ENCODE measurements at regions not wholly inside any gene's neighbourhood (a gene's known extent, or its start where the extent isn't known, plus 50 kb on each side); places are given as distances from the start of the nearest gene placed in this dataset.

DNA sequence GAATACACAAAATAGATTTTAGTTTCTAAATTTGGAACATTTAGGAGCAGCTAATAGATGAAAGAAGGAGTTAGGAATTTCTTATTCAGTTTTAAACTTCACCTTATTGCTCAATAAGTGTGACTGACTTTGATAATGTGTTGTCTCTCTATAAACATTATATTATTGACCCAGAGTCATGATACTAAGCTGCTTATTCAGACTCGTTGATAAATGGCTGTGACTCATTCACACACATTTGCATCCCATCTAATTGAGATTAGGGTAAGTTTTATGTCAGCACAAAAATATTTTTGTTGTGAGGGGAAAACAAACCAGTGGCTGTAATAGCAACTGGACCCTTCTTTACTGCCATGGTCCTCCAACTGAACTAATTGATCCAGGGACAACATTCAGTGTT, 137.6 kb downstream of the GOLIM4 start:
- no CpG with 5 or more reads among the region's 1 CpG for WGBS, 2 experiments
- Histone ChIP-seq H3K4me1 (ENCODE audit: control insufficient read depth, insufficient read depth, low read length) (no peaks in the 10 kb centered on the region), H3K36me3 (ENCODE audit: control insufficient read depth, insufficient read depth, low read length) (no peaks in the 10 kb centered on the region), H3K27ac (ENCODE audit: insufficient read depth, low read depth, low read length, poor library complexity, severe bottlenecking) (no peak overlapping the region), H3K4me3 (ENCODE audit: insufficient read depth, low read depth, low read length) (no peak overlapping the region), H3K9me3 (ENCODE audit: control insufficient read depth, low read length) (no peaks in the 10 kb centered on the region), H3K27me3 (ENCODE audit: control insufficient read depth, insufficient read depth, low read length, poor library complexity, severe bottlenecking) (no peaks in the 10 kb centered on the region)

DNA sequence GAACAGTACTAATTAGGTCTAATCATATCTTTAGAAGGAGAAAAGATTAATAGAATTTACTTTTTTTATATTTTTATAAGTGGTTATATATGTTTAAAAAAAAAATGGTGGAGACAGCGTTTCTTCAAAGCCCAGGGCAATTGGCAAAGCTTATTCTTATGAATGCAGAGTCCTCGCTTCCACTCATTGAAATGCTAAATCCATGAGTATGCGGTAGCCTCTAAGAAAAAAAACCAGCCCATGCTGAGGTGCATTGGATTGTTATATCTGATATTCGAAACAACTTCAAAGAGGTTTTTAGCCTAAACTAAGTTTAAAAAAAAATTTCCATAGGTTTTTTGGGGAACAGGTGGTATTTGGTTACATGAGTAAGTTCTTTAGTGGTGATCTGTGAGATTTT, 142.8 kb downstream of the GOLIM4 start:
- no peaks in the 10 kb centered on the region for H3K9me3 ChIP-seq (ENCODE audit: control insufficient read depth, low read length)
- H3K4me3 ChIP-seq (ENCODE audit: insufficient read depth, low read depth, low read length), result no peak overlapping the region
- 51 to 55% methylated on average over 4 of the region's 4 CpGs for WGBS, 2 experiments
- H3K4me1 ChIP-seq (ENCODE audit: control insufficient read depth, insufficient read depth, low read length), result no peaks in the 10 kb centered on the region
- no peak overlapping the region for H3K27ac ChIP-seq (ENCODE audit: insufficient read depth, low read depth, low read length, poor library complexity, severe bottlenecking)
- no peaks in the 10 kb centered on the region for H3K36me3 ChIP-seq (ENCODE audit: control insufficient read depth, insufficient read depth, low read length)
- no peaks in the 10 kb centered on the region for H3K27me3 ChIP-seq (ENCODE audit: control insufficient read depth, insufficient read depth, low read length, poor library complexity, severe bottlenecking)

DNA sequence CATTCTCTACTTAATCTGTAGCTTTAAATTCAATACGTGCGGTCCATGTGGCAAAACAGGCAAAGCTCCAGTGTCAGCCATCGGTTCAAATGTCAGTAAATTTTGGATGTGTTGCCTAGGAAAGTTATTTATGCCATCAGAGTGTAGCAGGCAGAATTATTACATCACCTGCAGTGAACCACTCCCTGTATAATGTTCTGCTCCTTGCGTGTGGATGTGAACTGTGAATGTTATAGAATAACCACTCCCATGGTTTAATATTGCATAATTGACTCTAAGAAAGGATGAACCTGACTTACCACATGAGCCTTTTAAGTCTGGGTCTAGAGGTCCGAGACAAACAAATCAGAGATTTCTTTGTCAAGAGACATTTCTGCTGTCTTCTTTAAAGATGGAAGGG, 145.5 kb downstream of the GOLIM4 start:
- WGBS, 2 experiments, result 95 to 100% methylated on average over 4 to 5 of the region's 5 CpGs
- no peaks in the 10 kb centered on the region for H3K36me3 ChIP-seq (ENCODE audit: control insufficient read depth, insufficient read depth, low read length)
- no peaks in the 10 kb centered on the region for H3K9me3 ChIP-seq (ENCODE audit: control insufficient read depth, low read length)
- no peaks in the 10 kb centered on the region for H3K27me3 ChIP-seq (ENCODE audit: control insufficient read depth, insufficient read depth, low read length, poor library complexity, severe bottlenecking)
- H3K4me1 ChIP-seq (ENCODE audit: control insufficient read depth, insufficient read depth, low read length), result no peaks in the 10 kb centered on the region
- H3K4me3 ChIP-seq (ENCODE audit: insufficient read depth, low read depth, low read length), result no peak overlapping the region
- no peak overlapping the region for H3K27ac ChIP-seq (ENCODE audit: insufficient read depth, low read depth, low read length, poor library complexity, severe bottlenecking)

DNA sequence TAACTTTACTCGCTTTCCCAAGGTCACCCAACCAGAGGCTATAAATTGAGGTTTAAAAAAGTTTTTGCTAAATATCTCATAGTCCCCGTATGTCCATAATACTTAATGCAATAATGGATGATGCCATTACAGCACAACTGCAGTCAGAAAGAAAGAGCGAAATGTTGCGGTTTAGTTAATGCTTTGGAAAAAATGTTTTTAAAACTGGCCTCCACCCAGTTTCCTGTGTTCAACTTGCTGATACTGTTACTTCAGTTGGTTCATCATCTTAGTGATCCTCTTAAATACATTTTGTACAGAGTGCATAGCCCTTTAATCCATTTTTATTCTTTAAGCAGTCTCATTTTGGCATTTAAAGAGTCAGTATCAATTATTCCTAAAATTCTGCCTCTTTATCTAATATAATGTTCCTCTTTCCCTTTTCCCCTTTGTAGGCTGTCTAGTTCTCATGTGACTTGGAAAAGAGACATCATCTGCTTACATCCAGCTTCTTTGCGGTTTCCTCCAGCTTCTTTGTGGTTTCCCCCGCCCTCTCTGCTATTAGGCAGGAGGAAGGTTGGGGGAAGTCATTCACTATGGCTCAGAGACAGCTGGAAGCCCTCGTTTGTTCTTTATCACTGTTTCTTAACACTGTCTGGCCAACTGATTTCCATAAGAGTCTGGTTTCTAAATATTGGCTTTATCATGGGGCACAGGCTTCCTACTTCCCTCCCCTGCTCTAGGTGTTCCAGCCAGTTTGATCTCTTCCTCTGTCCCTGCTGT, 154.3 kb downstream of the GOLIM4 start:
- no peaks in the 10 kb centered on the region for H3K36me3 ChIP-seq (ENCODE audit: control insufficient read depth, insufficient read depth, low read length)
- no peak overlapping the region for H3K4me3 ChIP-seq (ENCODE audit: insufficient read depth, low read depth, low read length)
- no peaks in the 10 kb centered on the region for H3K27me3 ChIP-seq (ENCODE audit: control insufficient read depth, insufficient read depth, low read length, poor library complexity, severe bottlenecking)
- H3K27ac ChIP-seq (ENCODE audit: insufficient read depth, low read depth, low read length, poor library complexity, severe bottlenecking), result no peak overlapping the region
- H3K4me1 ChIP-seq (ENCODE audit: control insufficient read depth, insufficient read depth, low read length), result no peaks in the 10 kb centered on the region
- WGBS, 2 experiments, result 73 to 80% methylated on average over 7 of the region's 7 CpGs
- no peaks in the 10 kb centered on the region for H3K9me3 ChIP-seq (ENCODE audit: control insufficient read depth, low read length)

DNA sequence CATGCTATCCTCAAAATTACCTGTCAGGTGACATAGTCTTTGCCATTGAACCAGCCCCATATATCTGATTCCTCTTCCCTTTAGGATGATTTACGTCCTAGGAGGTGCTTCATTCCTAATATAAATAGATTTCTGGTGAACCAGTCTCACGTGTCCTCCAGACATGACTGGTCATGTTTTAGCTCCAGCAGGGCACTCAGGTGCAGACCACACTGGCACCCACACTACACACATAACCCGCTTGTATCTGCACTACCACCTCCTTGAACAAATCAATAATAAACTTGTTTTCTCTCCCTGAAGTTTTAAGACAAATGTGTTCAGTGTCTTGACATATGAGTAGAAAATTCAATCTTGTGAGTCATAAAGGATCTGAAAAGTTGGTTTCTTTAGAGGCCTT, 155.5 kb downstream of the GOLIM4 start:
- WGBS, 2 experiments, result 92 to 94% methylated on average over 3 of the region's 3 CpGs

DNA sequence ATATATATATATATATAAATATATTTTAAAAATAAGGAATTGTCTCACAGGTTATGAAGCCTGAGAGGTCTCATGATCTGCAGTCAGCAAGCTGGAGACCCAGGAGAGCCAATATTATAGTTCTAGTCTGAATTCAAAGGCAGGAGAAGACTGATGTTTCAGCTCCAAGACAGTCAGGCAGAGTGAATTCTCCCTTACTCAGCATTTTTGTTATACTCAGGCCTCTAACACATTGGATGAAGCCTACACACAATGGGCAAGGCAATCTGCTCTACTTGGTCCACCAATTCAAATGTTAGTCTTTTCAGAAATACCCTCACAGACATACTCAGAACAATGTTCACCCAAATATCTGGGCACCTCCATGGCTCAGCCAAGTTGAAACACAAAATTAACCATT, 157.2 kb downstream of the GOLIM4 start:
- H3K27me3 ChIP-seq (ENCODE audit: control insufficient read depth, insufficient read depth, low read length, poor library complexity, severe bottlenecking), result no peaks in the 10 kb centered on the region
- H3K4me1 ChIP-seq (ENCODE audit: control insufficient read depth, insufficient read depth, low read length), result no peaks in the 10 kb centered on the region
- no peaks in the 10 kb centered on the region for H3K36me3 ChIP-seq (ENCODE audit: control insufficient read depth, insufficient read depth, low read length)
- H3K9me3 ChIP-seq (ENCODE audit: control insufficient read depth, low read length), result no peaks in the 10 kb centered on the region
- H3K27ac ChIP-seq (ENCODE audit: insufficient read depth, low read depth, low read length, poor library complexity, severe bottlenecking), result no peak overlapping the region
- H3K4me3 ChIP-seq (ENCODE audit: insufficient read depth, low read depth, low read length), result no peak overlapping the region

More for the DNA sequence above, 155.5 kb downstream of the GOLIM4 start:
- H3K4me1 ChIP-seq (ENCODE audit: control insufficient read depth, insufficient read depth, low read length), result no peaks in the 10 kb centered on the region
- H3K36me3 ChIP-seq (ENCODE audit: control insufficient read depth, insufficient read depth, low read length), result no peaks in the 10 kb centered on the region
- no peaks in the 10 kb centered on the region for H3K27me3 ChIP-seq (ENCODE audit: control insufficient read depth, insufficient read depth, low read length, poor library complexity, severe bottlenecking)
- H3K9me3 ChIP-seq (ENCODE audit: control insufficient read depth, low read length), result no peaks in the 10 kb centered on the region
- no peak overlapping the region for H3K27ac ChIP-seq (ENCODE audit: insufficient read depth, low read depth, low read length, poor library complexity, severe bottlenecking)
- no peak overlapping the region for H3K4me3 ChIP-seq (ENCODE audit: insufficient read depth, low read depth, low read length)

DNA sequence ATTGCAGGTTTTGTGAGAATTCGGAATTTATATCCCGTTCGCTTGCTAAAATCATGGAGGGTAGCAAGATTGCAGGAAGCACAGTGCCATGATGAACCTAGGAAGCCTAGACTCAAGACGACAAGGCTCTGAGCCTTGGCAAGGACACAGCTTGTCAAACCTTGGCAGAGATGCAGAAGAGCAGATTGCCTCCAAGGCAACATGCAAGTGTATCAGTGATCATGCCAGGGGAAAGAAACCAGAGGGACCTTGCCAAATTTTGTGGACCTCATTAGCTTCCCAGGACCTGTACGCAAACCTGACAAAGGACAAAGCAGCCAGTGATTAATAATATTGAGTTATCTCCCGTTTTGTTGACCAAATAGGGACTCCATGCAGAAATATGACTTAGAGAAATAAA, 159.7 kb downstream of the GOLIM4 start:
- H3K4me1 ChIP-seq (ENCODE audit: control insufficient read depth, insufficient read depth, low read length), result no peaks in the 10 kb centered on the region
- WGBS, 2 experiments, result 92 to 95% methylated on average over 5 to 6 of the region's 6 CpGs
- no peaks in the 10 kb centered on the region for H3K9me3 ChIP-seq (ENCODE audit: control insufficient read depth, low read length)

DNA sequence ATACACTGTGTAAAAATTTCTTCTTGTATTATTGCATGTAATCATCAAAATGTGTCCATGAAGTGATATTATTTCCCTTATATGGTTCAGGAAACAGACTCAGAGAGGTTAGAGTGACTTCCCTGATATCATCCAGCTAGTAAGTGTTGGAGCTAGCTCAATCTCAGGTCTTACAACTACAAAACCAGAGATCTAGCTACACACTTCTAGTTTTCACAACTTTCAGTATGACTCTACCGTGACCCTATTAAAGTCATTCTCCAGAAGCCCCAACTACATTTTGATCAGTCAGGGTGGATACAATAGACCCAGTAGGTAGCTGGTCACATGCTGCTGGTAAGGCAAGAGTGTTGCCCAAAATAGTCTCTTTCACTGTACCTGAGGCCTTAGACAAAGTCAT, 165.3 kb downstream of the GOLIM4 start:
- Histone ChIP-seq H3K27ac (ENCODE audit: insufficient read depth, low read depth, low read length, poor library complexity, severe bottlenecking) (no peak overlapping the region), H3K27me3 (ENCODE audit: control insufficient read depth, insufficient read depth, low read length, poor library complexity, severe bottlenecking) (no peaks in the 10 kb centered on the region), H3K4me3 (ENCODE audit: insufficient read depth, low read depth, low read length) (no peak overlapping the region), H3K36me3 (ENCODE audit: control insufficient read depth, insufficient read depth, low read length) (no peaks in the 10 kb centered on the region), H3K9me3 (ENCODE audit: control insufficient read depth, low read length) (no peaks in the 10 kb centered on the region), H3K4me1 (ENCODE audit: control insufficient read depth, insufficient read depth, low read length) (no peaks in the 10 kb centered on the region)
- 77 to 87% methylated on average over 1 of the region's 1 CpG for WGBS, 2 experiments

More for the DNA sequence above, 159.7 kb downstream of the GOLIM4 start:
- Histone ChIP-seq H3K27ac (ENCODE audit: insufficient read depth, low read depth, low read length, poor library complexity, severe bottlenecking) (no peak overlapping the region), H3K4me3 (ENCODE audit: insufficient read depth, low read depth, low read length) (no peak overlapping the region), H3K27me3 (ENCODE audit: control insufficient read depth, insufficient read depth, low read length, poor library complexity, severe bottlenecking) (no peaks in the 10 kb centered on the region), H3K36me3 (ENCODE audit: control insufficient read depth, insufficient read depth, low read length) (no peaks in the 10 kb centered on the region)

DNA sequence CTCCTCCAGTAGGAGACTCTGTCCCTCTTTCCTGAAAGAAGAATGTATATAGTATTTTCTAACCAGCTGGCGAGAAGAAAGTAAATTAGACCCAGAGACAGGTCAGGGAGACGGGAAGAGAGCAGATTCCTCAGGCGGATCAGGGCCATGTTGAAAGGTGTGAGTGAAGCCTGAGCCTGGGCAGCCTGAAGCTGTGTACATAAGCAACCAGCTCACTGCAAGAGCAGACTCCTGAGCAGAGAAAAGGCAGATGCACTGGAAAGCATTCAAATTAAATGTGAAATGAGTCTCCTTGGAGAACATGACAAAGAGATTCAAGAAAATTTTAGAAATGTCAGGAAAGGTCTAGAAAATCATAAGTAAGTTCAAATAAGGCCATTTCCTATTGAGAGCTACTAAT, 165.8 kb downstream of the GOLIM4 start:
- Histone ChIP-seq H3K36me3 (ENCODE audit: control insufficient read depth, insufficient read depth, low read length) (no peaks in the 10 kb centered on the region), H3K27me3 (ENCODE audit: control insufficient read depth, insufficient read depth, low read length, poor library complexity, severe bottlenecking) (no peaks in the 10 kb centered on the region), H3K4me3 (ENCODE audit: insufficient read depth, low read depth, low read length) (no peak overlapping the region), H3K27ac (ENCODE audit: insufficient read depth, low read depth, low read length, poor library complexity, severe bottlenecking) (no peak overlapping the region), H3K9me3 (ENCODE audit: control insufficient read depth, low read length) (no peaks in the 10 kb centered on the region), H3K4me1 (ENCODE audit: control insufficient read depth, insufficient read depth, low read length) (no peaks in the 10 kb centered on the region)
- 83 to 86% methylated on average over 3 of the region's 3 CpGs for WGBS, 2 experiments

DNA sequence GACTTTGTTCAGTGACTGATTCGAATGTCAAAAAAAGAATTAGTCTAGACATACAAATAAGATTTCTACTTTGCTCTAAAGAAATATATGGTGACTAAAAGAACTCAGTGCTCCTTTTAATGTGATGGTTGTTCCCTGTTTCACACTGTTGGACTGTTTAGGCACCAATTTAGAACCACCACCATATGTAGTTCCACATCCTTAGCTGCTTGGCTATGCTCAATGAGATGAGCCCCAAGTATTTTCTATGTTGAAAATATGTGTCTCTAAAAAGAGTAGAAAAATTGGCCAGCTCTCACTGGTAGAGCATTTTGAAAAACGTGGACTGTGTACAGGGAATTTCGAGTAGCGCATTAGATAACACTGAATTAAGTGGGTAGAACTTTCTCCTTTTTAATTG, 167.3 kb downstream of the GOLIM4 start:
- Histone ChIP-seq H3K27ac (ENCODE audit: insufficient read depth, low read depth, low read length, poor library complexity, severe bottlenecking) (no peak overlapping the region), H3K36me3 (ENCODE audit: control insufficient read depth, insufficient read depth, low read length) (no peaks in the 10 kb centered on the region), H3K4me3 (ENCODE audit: insufficient read depth, low read depth, low read length) (no peak overlapping the region), H3K4me1 (ENCODE audit: control insufficient read depth, insufficient read depth, low read length) (no peaks in the 10 kb centered on the region), H3K27me3 (ENCODE audit: control insufficient read depth, insufficient read depth, low read length, poor library complexity, severe bottlenecking) (no peaks in the 10 kb centered on the region), H3K9me3 (ENCODE audit: control insufficient read depth, low read length) (no peaks in the 10 kb centered on the region)
- WGBS, 2 experiments, result 79 to 89% methylated on average over 3 to 4 of the region's 4 CpGs

DNA sequence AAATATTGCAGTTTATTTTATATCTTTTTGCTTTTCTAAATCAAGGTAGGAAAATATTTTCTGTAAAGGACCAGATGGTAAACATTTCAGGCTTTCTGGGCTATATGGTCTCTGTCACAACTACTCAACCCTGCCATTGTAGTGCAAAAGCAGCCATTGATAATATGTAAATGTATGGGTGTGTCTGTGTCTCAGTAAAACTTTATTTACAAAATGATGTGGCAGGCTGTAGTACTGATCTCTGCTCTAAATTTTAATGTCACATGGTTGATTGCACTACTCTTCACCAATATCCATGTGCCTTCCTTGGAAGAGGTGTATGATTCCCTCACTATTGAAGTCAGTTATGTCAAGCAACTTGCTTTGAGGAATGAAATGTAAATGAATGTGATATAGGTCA, 175.0 kb downstream of the GOLIM4 start:
- no peaks in the 10 kb centered on the region for H3K4me1 ChIP-seq (ENCODE audit: control insufficient read depth, insufficient read depth, low read length)
- H3K9me3 ChIP-seq (ENCODE audit: control insufficient read depth, low read length), result no peaks in the 10 kb centered on the region
- no peaks in the 10 kb centered on the region for H3K27me3 ChIP-seq (ENCODE audit: control insufficient read depth, insufficient read depth, low read length, poor library complexity, severe bottlenecking)
- no peaks in the 10 kb centered on the region for H3K36me3 ChIP-seq (ENCODE audit: control insufficient read depth, insufficient read depth, low read length)
- no peak overlapping the region for H3K27ac ChIP-seq (ENCODE audit: insufficient read depth, low read depth, low read length, poor library complexity, severe bottlenecking)
- no peak overlapping the region for H3K4me3 ChIP-seq (ENCODE audit: insufficient read depth, low read depth, low read length)
